ENCODE measurements at regions not wholly inside any gene's neighbourhood (a gene's known extent, or its start where the extent isn't known, plus 50 kb on each side); places are given as distances from the start of the nearest gene placed in this dataset.
A peak's percentile ranks its signal among the peaks of the same experiment; 100 is the strongest.

DNA sequence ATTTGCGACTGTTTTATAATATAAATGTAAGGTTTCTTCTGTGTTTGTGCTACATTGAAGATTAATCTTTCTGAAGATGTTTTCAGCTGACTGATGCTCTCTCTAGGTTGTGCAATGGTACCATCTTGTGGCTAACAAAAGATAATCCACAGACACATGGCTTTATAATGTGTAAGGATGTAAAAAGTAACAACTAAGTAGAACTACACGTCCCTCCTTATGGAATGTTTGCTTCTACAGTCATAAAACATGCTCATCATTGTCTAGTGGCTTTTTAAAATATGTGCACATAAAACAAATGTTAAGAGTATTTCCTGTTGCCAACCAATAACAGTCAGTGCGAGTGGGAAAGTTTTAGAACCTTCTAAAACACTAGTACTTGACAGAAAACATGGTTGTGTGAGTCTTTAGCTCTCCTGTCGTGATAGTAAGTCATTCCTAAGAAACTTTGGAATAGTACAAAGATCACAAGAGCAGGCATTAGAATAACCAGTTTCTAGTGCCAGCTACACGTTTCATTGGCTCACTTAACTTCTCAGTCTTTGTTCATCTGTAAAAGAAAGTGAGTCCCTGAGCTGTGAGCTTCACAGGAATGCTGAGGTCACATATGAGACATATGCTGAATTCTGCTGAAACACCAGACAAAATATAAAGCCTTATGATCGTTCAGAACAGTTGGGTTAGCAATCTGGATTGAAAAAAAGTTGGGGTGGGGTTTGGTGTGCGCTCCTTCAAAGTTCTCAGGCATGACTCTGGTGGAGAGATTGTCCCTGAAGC, 75.7 kb upstream of the GLIS3 start:
- Histone ChIP-seq H3K4me3 (replicated peaks in 1 of 3; ENCODE audit: insufficient read depth in 1 of 3, low read depth in 2 of 3, low read length in 3 of 3) (no peak overlapping the region), H3K9me3 (ENCODE audit: low read length) (no peaks in the 10 kb centered on the region), H3K79me2 (ENCODE audit: insufficient read depth, low read length) (no peaks in the 10 kb centered on the region), H4K20me1 (ENCODE audit: insufficient read depth, low read length) (no peaks in the 10 kb centered on the region), H3K9ac (ENCODE audit: insufficient read depth, low read depth, low read length) (no peak overlapping the region), H2AFZ (ENCODE audit: low read length) (no peak overlapping the region), H3K27ac (ENCODE audit: extremely low read length, insufficient read depth, low read length) (no peak overlapping the region), H3K27me3 (ENCODE audit: control insufficient read depth in 1 of 2, insufficient read depth in 2 of 2, low read length in 2 of 2) (peaks cover 0 to 3% of the 10 kb centered on the region in 2 experiments; a peak in 1 of 5 replicates), H3K4me2 (ENCODE audit: low read depth, low read length) (no peak overlapping the region), H3K4me1 (ENCODE audit: insufficient read depth, low read length) (no peaks in the 10 kb centered on the region), H3K36me3 (replicated peaks in 1 of 2; ENCODE audit: control insufficient read depth in 1 of 2, insufficient read depth in 2 of 2, low read length in 2 of 2) (no peaks in the 10 kb centered on the region)
- intact Hi-C loops (cut with micrococcal nuclease; ENCODE audit: unreplicated experiment), result loop anchor here (2.0 kb wide), 1 partner anchor 643 kb away; no protein-coding TSS in a partner anchor
- no peak; the same call in 2 of the 3 replicates for ATAC-seq
- FAIRE-seq, result no peak
- BruUV-seq (replicated peaks), result no TSS peak
- WGBS (ENCODE audit: low lambda C conversion rate), result 2% methylated on average over 7 of the region's 7 CpGs
- in situ Hi-C loops (cut with HindIII; ENCODE audit: extremely low pct_ligation_motif_present, low pct_unique_long_range_greater_than_20kb), result loop anchor here (25.0 kb wide), 1 partner anchor 262 kb away; no protein-coding TSS in a partner anchor
- DNase-seq (ENCODE audit: low spot score), result no peak
- ChIA-PET POLR2A (no interaction called here), CTCF (ENCODE audit: low intra/inter-chr PET ratio, low total read pairs) (no interaction called here)
- TF ChIP-seq STAG1 (CRISPR knock-in tag; IDR thresholded peaks at IDR 0.05), result peak; percentile 58
- TF ChIP-seq HDAC6 (IDR thresholded peaks at IDR 0.05; ENCODE audit: low read depth, low read length), result no peak
- no peak for TF ChIP-seq ZNF143 (CRISPR knock-in tag; IDR thresholded peaks at IDR 0.05)
- TF ChIP-seq, protein P1, sequence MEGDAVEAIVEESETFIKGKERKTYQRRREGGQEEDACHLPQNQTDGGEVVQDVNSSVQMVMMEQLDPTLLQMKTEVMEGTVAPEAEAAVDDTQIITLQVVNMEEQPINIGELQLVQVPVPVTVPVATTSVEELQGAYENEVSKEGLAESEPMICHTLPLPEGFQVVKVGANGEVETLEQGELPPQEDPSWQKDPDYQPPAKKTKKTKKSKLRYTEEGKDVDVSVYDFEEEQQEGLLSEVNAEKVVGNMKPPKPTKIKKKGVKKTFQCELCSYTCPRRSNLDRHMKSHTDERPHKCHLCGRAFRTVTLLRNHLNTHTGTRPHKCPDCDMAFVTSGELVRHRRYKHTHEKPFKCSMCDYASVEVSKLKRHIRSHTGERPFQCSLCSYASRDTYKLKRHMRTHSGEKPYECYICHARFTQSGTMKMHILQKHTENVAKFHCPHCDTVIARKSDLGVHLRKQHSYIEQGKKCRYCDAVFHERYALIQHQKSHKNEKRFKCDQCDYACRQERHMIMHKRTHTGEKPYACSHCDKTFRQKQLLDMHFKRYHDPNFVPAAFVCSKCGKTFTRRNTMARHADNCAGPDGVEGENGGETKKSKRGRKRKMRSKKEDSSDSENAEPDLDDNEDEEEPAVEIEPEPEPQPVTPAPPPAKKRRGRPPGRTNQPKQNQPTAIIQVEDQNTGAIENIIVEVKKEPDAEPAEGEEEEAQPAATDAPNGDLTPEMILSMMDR (CRISPR knock-in tag; IDR thresholded peaks at IDR 0.05), result peak; percentile 43
- no peak for TF ChIP-seq ZNF552 (CRISPR knock-in tag; IDR thresholded peaks at IDR 0.05; ENCODE audit: borderline replicate concordance)

DNA sequence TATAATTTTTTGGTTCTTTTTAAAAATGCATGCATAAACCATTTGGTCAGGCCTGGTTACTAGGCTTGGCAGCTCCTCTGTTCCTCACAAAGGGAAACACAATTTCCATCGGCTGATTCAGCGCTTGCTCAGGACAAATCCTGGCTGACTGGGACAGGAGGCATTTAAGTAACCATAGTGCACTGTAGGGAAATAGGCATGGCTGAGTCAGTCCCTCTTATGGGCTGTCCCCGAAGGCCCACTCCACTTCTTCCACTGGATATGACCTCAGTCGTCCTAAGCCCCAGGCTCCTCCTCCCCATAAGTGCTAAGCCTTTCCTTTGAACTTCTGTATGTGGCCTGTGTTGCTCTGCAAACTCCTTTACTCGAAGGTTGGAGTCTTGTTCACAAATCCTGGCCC, 71.2 kb upstream of the GLIS3 start:
- in situ Hi-C loops (cut with HindIII; ENCODE audit: extremely low pct_ligation_motif_present, low pct_unique_long_range_greater_than_20kb), result no loop called here
- CTCF ChIA-PET (ENCODE audit: low intra/inter-chr PET ratio, low total read pairs), result no interaction called here
- DNase-seq (ENCODE audit: low spot score) (no peak), ATAC-seq (no peak), FAIRE-seq (no peak)
- POLR2A ChIA-PET, result no interaction called here
- H3K36me3 ChIP-seq (replicated peaks in 1 of 2; ENCODE audit: control insufficient read depth in 1 of 2, insufficient read depth in 2 of 2, low read length in 2 of 2), result no peaks in the 10 kb centered on the region
- no peak overlapping the region for H3K4me2 ChIP-seq (ENCODE audit: low read depth, low read length)
- no peak overlapping the region for H2AFZ ChIP-seq (ENCODE audit: low read length)
- no peak overlapping the region for H3K9ac ChIP-seq (ENCODE audit: insufficient read depth, low read depth, low read length)
- WGBS (ENCODE audit: low lambda C conversion rate), result 11% methylated on average over 5 of the region's 5 CpGs
- no peaks in the 10 kb centered on the region for H4K20me1 ChIP-seq (ENCODE audit: insufficient read depth, low read length)
- H3K9me3 ChIP-seq (ENCODE audit: low read length), result no peaks in the 10 kb centered on the region
- intact Hi-C loops (cut with micrococcal nuclease; ENCODE audit: unreplicated experiment), result no loop called here
- H3K27me3 ChIP-seq (ENCODE audit: control insufficient read depth in 1 of 2, insufficient read depth in 2 of 2, low read length in 2 of 2), result no peaks in the 10 kb centered on the region
- no peak overlapping the region for H3K4me3 ChIP-seq (replicated peaks in 1 of 3; ENCODE audit: insufficient read depth in 1 of 3, low read depth in 2 of 3, low read length in 3 of 3)
- no TSS peak for BruUV-seq (replicated peaks)
- no peaks in the 10 kb centered on the region for H3K4me1 ChIP-seq (ENCODE audit: insufficient read depth, low read length)
- no peaks in the 10 kb centered on the region for H3K79me2 ChIP-seq (ENCODE audit: insufficient read depth, low read length)
- H3K27ac ChIP-seq (ENCODE audit: extremely low read length, insufficient read depth, low read length), result no peak overlapping the region
- TF ChIP-seq, protein P2, sequence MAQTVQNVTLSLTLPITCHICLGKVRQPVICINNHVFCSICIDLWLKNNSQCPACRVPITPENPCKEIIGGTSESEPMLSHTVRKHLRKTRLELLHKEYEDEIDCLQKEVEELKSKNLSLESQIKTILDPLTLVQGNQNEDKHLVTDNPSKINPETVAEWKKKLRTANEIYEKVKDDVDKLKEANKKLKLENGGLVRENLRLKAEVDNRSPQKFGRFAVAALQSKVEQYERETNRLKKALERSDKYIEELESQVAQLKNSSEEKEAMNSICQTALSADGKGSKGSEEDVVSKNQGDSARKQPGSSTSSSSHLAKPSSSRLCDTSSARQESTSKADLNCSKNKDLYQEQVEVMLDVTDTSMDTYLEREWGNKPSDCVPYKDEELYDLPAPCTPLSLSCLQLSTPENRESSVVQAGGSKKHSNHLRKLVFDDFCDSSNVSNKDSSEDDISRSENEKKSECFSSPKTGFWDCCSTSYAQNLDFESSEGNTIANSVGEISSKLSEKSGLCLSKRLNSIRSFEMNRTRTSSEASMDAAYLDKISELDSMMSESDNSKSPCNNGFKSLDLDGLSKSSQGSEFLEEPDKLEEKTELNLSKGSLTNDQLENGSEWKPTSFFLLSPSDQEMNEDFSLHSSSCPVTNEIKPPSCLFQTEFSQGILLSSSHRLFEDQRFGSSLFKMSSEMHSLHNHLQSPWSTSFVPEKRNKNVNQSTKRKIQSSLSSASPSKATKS (CRISPR knock-in tag; IDR thresholded peaks at IDR 0.05), result no peak
- TF ChIP-seq ZNF766 (CRISPR knock-in tag; IDR thresholded peaks at IDR 0.05; ENCODE audit: borderline replicate concordance), result no peak
- TF ChIP-seq, protein P3, sequence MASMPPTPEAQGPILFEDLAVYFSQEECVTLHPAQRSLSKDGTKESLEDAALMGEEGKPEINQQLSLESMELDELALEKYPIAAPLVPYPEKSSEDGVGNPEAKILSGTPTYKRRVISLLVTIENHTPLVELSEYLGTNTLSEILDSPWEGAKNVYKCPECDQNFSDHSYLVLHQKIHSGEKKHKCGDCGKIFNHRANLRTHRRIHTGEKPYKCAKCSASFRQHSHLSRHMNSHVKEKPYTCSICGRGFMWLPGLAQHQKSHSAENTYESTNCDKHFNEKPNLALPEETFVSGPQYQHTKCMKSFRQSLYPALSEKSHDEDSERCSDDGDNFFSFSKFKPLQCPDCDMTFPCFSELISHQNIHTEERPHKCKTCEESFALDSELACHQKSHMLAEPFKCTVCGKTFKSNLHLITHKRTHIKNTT (CRISPR knock-in tag; IDR thresholded peaks at IDR 0.05), result no peak
- TF ChIP-seq NR3C1 (CRISPR knock-in tag; IDR thresholded peaks at IDR 0.05), result no peak
- TF ChIP-seq, protein P4, sequence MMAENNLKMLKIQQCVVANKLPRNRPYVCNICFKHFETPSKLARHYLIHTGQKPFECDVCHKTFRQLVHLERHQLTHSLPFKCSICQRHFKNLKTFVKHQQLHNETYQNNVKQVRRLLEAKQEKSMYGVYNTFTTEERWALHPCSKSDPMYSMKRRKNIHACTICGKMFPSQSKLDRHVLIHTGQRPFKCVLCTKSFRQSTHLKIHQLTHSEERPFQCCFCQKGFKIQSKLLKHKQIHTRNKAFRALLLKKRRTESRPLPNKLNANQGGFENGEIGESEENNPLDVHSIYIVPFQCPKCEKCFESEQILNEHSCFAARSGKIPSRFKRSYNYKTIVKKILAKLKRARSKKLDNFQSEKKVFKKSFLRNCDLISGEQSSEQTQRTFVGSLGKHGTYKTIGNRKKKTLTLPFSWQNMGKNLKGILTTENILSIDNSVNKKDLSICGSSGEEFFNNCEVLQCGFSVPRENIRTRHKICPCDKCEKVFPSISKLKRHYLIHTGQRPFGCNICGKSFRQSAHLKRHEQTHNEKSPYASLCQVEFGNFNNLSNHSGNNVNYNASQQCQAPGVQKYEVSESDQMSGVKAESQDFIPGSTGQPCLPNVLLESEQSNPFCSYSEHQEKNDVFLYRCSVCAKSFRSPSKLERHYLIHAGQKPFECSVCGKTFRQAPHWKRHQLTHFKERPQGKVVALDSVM (CRISPR knock-in tag; IDR thresholded peaks at IDR 0.05), result no peak

All from HepG2 (cell line).